SK-N-SH (cell line): ENCODE measurements at regions not wholly inside any gene's neighbourhood (a gene's known extent, or its start where the extent isn't known, plus 50 kb on each side); places are given as distances from the start of the nearest gene placed in this dataset.

Experiments
- GABPA ChIP-seq: IDR thresholded peaks from 2 replicates; pipeline ENCODE4 v1.4.0; 2012; ENCODE audit warnings: low read depth, mild to moderate bottlenecking
- MXI1 ChIP-seq: IDR thresholded peaks from 2 replicates; pipeline ENCODE4 v1.6.1; 2012; ENCODE audit warnings: mild to moderate bottlenecking, low read depth, low read length, improper control_type of control experiment
- POLR2AphosphoS5 ChIP-seq: IDR thresholded peaks from 2 replicates; pipeline ENCODE4 v1.6.1; 2012; ENCODE audit warnings: low read depth, low read length
- TF ChIP-seq, protein P1 (sequence below): fragments of 200-600 bp; sonication (generic); IDR thresholded peaks from 2 replicates; pipeline ENCODE4 v1.6.1; 2017; ENCODE audit warnings: antibody characterized with exemption, mild to moderate bottlenecking, moderate library complexity

- TF ChIP-seq, protein P1, sequence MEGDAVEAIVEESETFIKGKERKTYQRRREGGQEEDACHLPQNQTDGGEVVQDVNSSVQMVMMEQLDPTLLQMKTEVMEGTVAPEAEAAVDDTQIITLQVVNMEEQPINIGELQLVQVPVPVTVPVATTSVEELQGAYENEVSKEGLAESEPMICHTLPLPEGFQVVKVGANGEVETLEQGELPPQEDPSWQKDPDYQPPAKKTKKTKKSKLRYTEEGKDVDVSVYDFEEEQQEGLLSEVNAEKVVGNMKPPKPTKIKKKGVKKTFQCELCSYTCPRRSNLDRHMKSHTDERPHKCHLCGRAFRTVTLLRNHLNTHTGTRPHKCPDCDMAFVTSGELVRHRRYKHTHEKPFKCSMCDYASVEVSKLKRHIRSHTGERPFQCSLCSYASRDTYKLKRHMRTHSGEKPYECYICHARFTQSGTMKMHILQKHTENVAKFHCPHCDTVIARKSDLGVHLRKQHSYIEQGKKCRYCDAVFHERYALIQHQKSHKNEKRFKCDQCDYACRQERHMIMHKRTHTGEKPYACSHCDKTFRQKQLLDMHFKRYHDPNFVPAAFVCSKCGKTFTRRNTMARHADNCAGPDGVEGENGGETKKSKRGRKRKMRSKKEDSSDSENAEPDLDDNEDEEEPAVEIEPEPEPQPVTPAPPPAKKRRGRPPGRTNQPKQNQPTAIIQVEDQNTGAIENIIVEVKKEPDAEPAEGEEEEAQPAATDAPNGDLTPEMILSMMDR = no peak
- TF ChIP-seq POLR2AphosphoS5 (no peak), GABPA (no peak), MXI1 (no peak)
Observed at GRCh38 chr1:65670518-65670917, 122.2 kb upstream of the PDE4B start.
